Cardiac septum (tissue), 1 donor: ENCODE measurements at regions not wholly inside any gene's neighbourhood (a gene's known extent, or its start where the extent isn't known, plus 50 kb on each side); places are given as distances from the start of the nearest gene placed in this dataset.

Source experiments
- DNase-seq: peaks from one replicate; pipeline ENCODE4 v3.0.0-alpha.2; 2020; ENCODE audit warnings: low spot score
- intact Hi-C: fragments of 100-400 bp; cut with DNase I; formaldehyde crosslinking; loops from one replicate; pipeline ENCODE4 v1.14.0; 2022
- donor health status: DM: no; HTN: no; CAD: no.

DNA sequence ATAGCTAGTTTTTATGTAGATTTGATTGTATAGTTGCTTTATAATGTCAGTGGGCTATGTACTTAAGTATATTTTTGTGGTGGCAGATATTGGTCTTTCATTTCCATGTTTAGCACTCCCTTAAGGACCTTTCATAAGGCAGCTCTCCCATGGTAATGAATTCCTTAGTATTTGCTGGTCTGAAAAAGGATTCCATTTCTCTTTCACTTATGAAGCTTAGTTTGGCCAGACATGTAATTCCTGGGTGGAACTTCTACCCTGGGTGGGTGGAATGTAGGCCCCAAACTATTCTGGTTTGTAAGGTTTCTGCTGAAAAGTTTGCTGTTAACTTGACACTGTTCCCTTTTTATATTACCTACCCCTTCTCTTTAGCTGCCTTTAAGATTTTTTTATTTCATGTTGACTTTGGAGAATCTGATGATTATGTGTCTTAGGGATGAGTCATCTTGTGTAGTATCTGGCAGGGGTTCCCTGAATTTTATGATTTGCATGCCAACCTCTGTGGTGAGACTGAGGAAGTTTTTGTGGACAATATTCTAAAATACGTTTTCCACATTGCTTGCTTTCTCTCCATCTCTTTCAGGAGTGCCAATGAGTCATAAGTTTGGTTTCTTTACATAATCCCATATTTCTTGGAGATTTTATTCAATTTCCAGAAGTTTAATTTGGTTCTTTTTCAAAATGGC, 65.4 kb upstream of the VRK2 start:
- DNase-seq: no peak
- intact Hi-C loops: no loop called here

- intact Hi-C loops: no loop called here
- DNase-seq: no peak
Measured at GRCh38 chr2:57987835-57988573, 58.6 kb upstream of the VRK2 start.

- DNase-seq: no peak
- intact Hi-C loops: no loop called here
Measured at GRCh38 chr2:57990118-57990725, 56.4 kb upstream of the VRK2 start.
